ENCODE measurements at regions not wholly inside any gene's neighbourhood (a gene's known extent, or its start where the extent isn't known, plus 50 kb on each side); places are given as distances from the start of the nearest gene placed in this dataset.
A peak's percentile ranks its signal among the peaks of the same experiment; 100 is the strongest.

DNA sequence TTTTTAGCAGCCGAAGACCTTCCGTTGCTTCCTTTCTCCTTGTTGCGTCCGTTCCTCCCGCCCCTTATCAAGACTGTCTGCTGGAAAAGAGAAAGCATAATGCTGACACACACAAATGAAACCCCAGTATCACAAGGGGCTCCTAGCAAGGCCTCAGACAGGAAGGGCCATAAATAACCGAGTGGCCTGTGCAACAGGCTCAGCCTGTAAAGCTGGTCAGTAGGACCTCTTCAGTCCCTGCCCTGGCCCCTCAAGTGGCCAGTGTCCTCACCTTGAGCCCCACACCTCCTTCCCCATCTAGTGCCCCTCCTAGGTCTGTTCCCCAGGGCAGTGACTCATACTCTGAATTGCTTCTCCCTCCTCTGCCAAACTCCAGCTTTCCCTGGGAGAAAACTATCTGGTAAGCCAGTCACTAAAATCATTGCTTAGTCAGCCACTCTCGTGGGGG, 174.6 kb upstream of the IL12B start:
- ATAC-seq (no peak; the same call in 2 of the 3 replicates), DNase-seq (ENCODE audit: extremely low read depth in 1 of 4, low spot score in 3 of 4) (no peak), FAIRE-seq (no peak)
- in situ Hi-C loops (cut with MboI) = no loop called here
- H3K9me1 ChIP-seq (ENCODE audit: control insufficient read depth, insufficient read depth, low read length) = no peaks in the 10 kb centered on the region
- H3K79me2 ChIP-seq (ENCODE audit: control insufficient read depth, insufficient read depth, low read length) = no peaks in the 10 kb centered on the region
- H3K4me2 ChIP-seq (ENCODE audit: insufficient read depth, low read length) = no peak overlapping the region
- H3K9me3 ChIP-seq (replicated peaks; ENCODE audit: control insufficient read depth, insufficient read depth, low read depth, low read length) = no peaks in the 10 kb centered on the region
- TF ChIP-seq ZC3H11A (IDR thresholded peaks at IDR 0.05; ENCODE audit: low read depth, low read length) (no peak), ZNF316 (IDR thresholded peaks at IDR 0.05) (peak; percentile 52; the same call in 1 of the 2 replicates), MAFG (tag; conservative IDR thresholded peaks at IDR 0.05) (peak; percentile 77), FOSL1 (tag; conservative IDR thresholded peaks at IDR 0.05) (peak; percentile 74), CREM (IDR thresholded peaks at IDR 0.05; ENCODE audit: low read depth) (no peak), JUND (IDR thresholded peaks at IDR 0.05; ENCODE audit: borderline replicate concordance, low read depth, low read length) (peak; percentile 67), JUND (tag; IDR thresholded peaks at IDR 0.05; ENCODE audit: borderline replicate concordance, low read depth, low read length) (peak; percentile 63; the same call in 2 of the 3 replicates), MAFF (IDR thresholded peaks at IDR 0.05; ENCODE audit: low read length) (peak; percentile 17; the same call in 1 of the 2 replicates), MAFK (IDR thresholded peaks at IDR 0.05; ENCODE audit: low read length) (peak; percentile 54), C11orf30 (IDR thresholded peaks at IDR 0.05; ENCODE audit: low read depth) (peak; percentile 84; the same call in 1 of the 2 replicates)
- TF ChIP-seq, protein P1, sequence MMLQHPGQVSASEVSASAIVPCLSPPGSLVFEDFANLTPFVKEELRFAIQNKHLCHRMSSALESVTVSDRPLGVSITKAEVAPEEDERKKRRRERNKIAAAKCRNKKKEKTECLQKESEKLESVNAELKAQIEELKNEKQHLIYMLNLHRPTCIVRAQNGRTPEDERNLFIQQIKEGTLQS (IDR thresholded peaks at IDR 0.05) = peak; percentile 71; the same call in 1 of the 2 replicates
- TF ChIP-seq, protein P1 (CRISPR knock-in tag; conservative IDR thresholded peaks at IDR 0.05) = no peak
- TF ChIP-seq, protein P2, sequence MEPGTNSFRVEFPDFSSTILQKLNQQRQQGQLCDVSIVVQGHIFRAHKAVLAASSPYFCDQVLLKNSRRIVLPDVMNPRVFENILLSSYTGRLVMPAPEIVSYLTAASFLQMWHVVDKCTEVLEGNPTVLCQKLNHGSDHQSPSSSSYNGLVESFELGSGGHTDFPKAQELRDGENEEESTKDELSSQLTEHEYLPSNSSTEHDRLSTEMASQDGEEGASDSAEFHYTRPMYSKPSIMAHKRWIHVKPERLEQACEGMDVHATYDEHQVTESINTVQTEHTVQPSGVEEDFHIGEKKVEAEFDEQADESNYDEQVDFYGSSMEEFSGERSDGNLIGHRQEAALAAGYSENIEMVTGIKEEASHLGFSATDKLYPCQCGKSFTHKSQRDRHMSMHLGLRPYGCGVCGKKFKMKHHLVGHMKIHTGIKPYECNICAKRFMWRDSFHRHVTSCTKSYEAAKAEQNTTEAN (CRISPR knock-in tag; IDR thresholded peaks at IDR 0.05) = no peak
- TF ChIP-seq, protein P3, sequence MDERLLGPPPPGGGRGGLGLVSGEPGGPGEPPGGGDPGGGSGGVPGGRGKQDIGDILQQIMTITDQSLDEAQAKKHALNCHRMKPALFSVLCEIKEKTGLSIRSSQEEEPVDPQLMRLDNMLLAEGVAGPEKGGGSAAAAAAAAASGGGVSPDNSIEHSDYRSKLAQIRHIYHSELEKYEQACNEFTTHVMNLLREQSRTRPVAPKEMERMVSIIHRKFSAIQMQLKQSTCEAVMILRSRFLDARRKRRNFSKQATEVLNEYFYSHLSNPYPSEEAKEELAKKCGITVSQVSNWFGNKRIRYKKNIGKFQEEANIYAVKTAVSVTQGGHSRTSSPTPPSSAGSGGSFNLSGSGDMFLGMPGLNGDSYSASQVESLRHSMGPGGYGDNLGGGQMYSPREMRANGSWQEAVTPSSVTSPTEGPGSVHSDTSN (CRISPR knock-in tag; IDR thresholded peaks at IDR 0.05; ENCODE audit: low read depth) = no peak
- TF ChIP-seq, protein P3 (tag; conservative IDR thresholded peaks at IDR 0.05; ENCODE audit: low read depth) = peak; percentile 48; the same call in 1 of the 2 replicates
- TF ChIP-seq, protein P4, sequence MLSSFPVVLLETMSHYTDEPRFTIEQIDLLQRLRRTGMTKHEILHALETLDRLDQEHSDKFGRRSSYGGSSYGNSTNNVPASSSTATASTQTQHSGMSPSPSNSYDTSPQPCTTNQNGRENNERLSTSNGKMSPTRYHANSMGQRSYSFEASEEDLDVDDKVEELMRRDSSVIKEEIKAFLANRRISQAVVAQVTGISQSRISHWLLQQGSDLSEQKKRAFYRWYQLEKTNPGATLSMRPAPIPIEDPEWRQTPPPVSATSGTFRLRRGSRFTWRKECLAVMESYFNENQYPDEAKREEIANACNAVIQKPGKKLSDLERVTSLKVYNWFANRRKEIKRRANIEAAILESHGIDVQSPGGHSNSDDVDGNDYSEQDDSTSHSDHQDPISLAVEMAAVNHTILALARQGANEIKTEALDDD (IDR thresholded peaks at IDR 0.05) = peak; percentile 52; the same call in 1 of the 2 replicates
- POLR2A ChIA-PET = interaction anchor here (0.6 kb wide), 1 partner anchor 206 kb away, joined by 3 read pairs; no protein-coding TSS in a partner anchor
- H3K9ac ChIP-seq (ENCODE audit: insufficient read depth in 1 of 2, low read depth in 2 of 2, low read length in 2 of 2) = no peak overlapping the region
- intact Hi-C loops (cut with micrococcal nuclease) = no loop called here
- CTCF ChIA-PET (ENCODE audit: low intra/inter-chr PET ratio) = no interaction called here
- H3K27me3 ChIP-seq (ENCODE audit: control insufficient read depth in 2 of 2, insufficient read depth in 2 of 2, low read length in 2 of 2) = no peaks in the 10 kb centered on the region
- no peaks in the 10 kb centered on the region for H4K20me1 ChIP-seq (replicated peaks; ENCODE audit: control insufficient read depth, insufficient read depth, low read length)
- H2AFZ ChIP-seq (ENCODE audit: low read depth, low read length) = no peak overlapping the region
- H3K36me3 ChIP-seq (ENCODE audit: control insufficient read depth, insufficient read depth, low read length) = no peaks in the 10 kb centered on the region
- BruUV-seq (replicated peaks) = no TSS peak
- WGBS (ENCODE audit: insufficient coverage, low coverage, missing lambda C conversion rate) = 0% methylated on average over 7 of the region's 7 CpGs
- no peak overlapping the region for H3K4me3 ChIP-seq
- H3K27ac ChIP-seq (ENCODE audit: extremely low read depth, low read depth, low read length) = no peak overlapping the region
- H3K4me1 ChIP-seq (replicated peaks in 1 of 2; ENCODE audit: control insufficient read depth in 2 of 2, insufficient read depth in 2 of 2, low read length in 2 of 2) = no peaks in the 10 kb centered on the region; a peak in 1 of 5 replicates
